GM19043 (cell line): ENCODE measurements at regions not wholly inside any gene's neighbourhood (a gene's known extent, or its start where the extent isn't known, plus 50 kb on each side); places are given as distances from the start of the nearest gene placed in this dataset.

ENCODE experiments used
- ATAC-seq: cut with Tn5 transposase; IDR thresholded peaks from one replicate; pipeline ENCODE4 v1.9.1; 2021; ENCODE audit warnings: low read depth; ENCODE audit not compliant: unreplicated experiment

GRCh38 chr17:70855401-70856054 lies 686.2 kb downstream of the KCNJ2 start:
- ATAC-seq, result no peak

GRCh38 chr17:70857351-70857750 lies 688.0 kb downstream of the KCNJ2 start:
- ATAC-seq, result no peak

GRCh38 chr17:70859829-70860228 lies 690.5 kb downstream of the KCNJ2 start:
- ATAC-seq, result no peak

DNA sequence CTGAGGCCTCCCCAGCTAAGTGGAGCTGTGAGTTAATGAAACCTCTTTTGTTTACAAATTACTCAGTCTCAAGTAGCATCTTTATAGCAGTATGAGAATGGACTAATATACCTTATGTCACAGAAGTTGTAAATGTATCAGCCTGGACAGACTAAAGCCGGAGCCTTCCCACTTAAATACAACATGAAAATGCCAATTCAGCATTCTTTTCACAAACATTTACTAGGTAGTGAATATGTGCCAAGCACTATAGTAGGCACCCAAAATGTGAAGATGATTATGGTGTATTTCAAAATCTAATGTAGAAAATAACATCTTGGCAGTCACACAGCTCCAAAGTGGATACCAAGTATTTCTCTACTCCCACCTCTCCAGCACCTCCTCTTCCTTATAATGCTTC lies 693.0 kb downstream of the KCNJ2 start:
- no peak for ATAC-seq

DNA sequence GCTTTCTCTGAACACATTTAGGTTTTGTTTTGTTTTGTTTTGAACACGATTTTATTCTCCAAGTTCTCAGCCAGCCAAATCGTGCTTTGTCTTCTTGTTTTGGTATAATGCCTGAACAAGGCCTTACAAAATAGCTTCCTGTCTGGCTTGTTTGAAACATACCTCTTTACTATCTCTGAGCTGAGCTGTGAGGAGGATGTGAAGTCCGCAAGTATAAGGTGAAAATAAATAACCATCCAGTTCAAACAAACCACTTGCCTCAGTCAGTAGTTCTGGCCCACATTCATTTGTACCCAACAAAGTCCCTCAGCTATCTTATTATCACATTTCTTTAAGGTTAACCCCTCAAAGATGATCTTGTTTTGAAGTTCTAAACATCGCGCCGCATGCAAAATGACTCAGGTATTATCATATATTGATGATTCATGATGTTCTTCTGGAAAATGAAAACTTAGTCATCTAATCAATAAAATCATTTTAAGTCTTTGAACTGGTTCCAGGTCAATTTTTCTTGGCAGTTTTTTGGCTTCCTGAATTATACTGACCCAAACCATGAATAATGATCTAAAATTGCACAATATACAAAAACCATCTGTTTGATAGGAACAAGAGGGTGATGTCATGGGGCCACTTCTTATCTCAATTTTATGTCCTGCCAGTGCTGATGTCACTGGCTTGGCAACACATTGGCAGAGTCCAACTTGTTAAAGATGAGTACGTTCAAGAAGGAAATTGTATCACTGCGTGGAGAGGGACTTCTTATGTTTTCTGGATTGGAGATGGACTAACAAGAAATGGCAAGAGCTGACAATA lies 694.3 kb downstream of the KCNJ2 start:
- no peak for ATAC-seq

DNA sequence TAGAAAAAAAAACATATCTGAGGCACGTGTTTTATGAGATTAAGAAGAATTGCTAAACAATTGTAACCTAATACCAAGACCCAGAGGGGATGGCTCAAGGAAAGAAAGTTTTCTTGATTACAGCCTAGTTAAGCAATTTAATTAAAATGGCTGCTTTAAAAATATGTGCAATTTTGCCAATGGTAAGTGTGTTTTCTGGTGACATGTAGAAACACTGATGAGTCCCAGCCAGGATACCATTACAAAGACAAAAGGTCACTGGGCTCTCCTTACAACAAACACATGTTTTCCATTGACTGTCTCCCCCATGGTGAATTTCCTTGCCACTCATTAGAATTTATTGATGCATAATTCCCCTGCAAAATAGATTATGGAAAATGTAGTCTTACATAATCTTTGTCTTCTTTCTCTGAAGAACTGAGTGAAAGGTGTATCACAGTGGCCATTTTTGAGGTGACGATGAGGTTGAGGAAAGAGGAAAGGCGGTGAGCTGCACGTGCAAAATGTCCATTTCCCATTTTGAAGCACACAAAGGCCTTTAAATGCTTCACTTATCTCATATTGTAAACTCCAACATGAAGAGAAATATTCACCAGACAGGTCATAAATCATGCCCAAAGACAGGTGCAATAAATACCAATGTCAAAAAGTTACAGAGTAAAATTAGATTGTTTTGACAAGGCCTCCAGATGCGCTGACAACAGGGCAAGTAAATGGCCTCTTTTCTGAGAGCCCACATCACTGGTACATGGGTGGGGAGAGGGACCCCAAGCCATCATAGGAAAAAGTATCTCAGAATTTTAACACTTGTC lies 696.9 kb downstream of the KCNJ2 start:
- ATAC-seq, result no peak

GRCh38 chr17:70868149-70868548 lies 698.8 kb downstream of the KCNJ2 start:
- ATAC-seq, result no peak

DNA sequence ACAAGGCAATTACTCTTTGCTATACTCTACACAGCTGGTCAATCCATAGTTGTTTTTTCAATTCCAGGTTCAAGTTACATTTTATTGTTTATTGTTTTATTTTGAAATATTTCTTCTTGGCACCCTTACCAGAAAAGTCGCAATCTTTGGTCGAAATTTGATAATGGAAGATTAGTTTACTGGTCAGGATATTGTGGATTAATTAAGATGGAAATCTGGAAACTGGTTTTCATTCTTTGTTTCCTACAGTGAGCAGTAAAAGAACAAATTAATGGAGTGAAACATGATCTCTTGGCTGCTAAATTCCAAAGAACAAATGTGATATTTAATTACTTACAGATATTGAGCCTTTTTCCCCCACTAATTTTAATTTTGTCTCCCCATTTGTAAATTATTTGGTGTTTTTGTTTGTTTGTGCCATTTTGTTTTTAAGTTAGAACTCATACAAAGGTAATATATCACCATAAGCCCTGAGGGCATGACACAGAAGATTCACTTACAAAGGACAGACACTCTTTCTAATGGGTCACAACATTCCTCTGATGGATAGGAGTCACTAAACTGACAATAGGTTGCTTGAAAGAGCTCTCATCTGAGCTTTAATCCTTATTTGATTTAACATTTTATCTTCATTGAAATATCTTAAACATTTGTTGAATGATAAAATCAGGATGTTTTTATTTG lies 700.2 kb downstream of the KCNJ2 start:
- no peak for ATAC-seq

DNA sequence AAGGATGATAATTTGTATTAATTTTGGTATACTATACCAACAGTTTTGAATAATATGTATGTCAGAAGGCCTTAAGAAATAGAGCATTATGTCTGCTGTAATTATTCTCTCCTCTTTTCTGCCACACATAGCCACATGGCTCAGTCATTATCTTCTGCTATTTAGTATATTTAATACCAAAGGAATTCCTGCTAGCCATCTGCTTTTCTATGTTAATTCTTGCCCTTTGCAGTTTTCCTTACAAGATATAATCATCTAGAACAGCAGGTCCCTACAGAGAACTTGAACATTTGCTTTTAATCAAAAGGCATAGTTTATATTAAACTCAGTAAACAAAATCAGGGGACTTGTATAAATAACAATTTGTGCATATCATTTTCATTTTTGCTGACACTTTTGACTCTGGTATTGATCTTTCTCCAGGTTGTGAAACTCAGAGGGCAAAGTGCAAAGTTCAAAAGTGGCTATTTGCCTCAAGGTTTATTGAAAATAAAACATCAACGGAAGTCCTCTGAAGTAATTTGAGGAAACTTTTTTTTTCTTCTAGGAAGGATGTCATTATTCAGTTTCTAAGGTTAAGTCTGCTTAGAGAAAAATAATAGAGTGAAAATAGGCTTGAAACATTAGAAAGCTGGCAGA lies 702.0 kb downstream of the KCNJ2 start:
- ATAC-seq, result no peak

GRCh38 chr17:70872103-70872502 lies 702.8 kb downstream of the KCNJ2 start:
- ATAC-seq, result no peak

DNA sequence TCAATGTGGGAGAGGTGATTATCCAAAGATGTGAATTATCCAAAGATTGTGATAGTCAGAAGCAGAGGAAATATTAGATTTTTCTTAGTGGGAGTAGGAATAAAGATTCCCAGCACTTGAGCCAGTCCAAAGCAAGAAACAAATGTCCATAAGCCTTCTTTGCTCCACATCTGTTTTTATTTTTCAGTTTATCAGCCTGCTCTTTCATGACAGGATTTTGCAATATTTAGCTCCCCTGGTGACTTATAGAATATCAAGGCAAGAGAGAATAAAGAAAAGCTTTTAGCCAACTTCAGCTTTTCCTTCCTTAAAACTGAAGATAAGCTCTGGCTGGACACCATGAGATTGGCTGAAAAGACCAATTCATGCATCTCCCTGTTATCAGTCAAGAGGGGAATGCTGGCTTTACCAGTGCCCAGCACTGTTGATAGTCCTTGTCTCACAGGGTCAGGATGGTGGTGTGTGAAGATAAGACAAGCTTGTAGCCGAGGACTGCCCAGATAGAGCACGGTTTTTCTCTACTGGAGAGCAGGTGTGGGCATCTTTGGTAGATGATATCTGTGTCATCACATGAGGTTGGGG lies 706.5 kb downstream of the KCNJ2 start:
- no peak for ATAC-seq

- no peak for ATAC-seq
Observed at GRCh38 chr17:70878879-70879278, 709.5 kb downstream of the KCNJ2 start.

DNA sequence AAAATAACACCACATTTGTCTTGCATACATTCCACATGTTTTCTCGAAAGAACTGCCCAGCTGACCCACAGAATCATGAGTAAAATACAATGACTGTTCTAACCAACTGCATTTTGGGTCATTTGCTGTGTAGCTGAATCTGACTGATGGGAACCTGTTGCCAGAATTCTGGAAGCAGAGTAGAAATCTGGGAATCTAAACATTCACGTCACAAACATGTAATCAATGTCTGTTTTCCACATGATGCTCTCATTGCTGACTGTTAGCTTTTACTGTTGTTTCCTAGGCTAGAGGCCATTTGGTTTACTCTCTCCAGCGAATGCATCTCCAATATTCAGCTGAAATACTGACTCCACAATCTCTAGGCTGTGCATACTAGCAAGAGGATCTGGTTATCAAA lies 710.1 kb downstream of the KCNJ2 start:
- ATAC-seq, result no peak

DNA sequence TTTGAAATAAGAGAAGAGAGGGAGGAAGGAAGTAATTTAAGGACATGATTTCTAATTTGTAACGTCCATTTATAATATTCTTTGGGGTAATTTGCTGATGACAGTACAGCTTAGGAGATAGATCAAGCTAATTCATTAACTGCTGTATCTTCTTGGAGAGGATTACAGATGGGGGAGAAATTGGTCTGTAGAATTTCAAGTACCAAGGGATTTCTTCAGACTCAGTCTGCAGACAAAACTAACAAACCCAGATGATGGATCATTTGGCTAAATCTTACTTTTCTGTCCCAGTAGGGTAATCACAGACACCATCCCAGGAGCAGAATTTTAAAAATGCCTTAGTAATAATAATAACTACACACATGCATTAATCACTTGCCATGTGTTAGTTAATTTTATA lies 711.8 kb downstream of the KCNJ2 start:
- no peak for ATAC-seq

- ATAC-seq, result no peak
Observed at GRCh38 chr17:70882504-70882903, 713.2 kb downstream of the KCNJ2 start.

GRCh38 chr17:70886648-70887047 lies 717.3 kb downstream of the KCNJ2 start:
- no peak for ATAC-seq

DNA sequence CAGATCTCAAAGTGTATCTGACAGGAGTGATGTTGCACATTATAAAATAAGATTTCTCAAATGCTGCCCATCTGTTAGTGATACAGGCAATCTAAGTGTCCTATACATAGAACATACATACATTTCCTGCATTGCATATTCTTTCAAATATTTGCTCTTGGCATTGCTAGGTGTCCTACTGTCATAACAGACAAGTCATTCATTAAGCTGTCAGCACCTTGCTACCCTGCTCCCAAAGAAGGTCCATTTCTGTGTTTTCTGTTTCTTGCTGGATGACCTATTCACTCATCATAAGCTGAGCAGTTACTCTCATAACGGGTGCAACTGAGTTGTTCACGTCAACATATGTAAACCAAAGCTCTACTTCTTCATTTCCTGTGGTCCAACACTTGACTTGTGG lies 719.0 kb downstream of the KCNJ2 start:
- no peak for ATAC-seq

DNA sequence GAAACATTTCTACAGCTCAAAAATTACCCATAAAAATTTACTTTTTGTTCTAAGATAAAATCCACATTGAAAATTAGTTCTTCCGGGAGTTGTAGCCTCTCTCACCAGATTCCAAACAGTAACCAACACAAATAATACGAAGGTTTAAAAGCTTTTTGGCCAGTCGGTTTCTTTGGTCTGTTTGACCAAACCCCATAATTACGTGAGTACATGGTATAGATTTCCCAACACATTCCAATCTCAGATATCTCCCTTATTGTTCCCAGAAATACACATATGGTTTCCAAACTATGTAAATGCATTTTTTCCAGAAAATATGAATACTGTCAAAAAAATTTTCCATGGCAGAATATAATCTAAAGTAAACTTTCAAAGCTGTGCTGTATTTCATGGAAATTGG lies 722.0 kb downstream of the KCNJ2 start:
- no peak for ATAC-seq

- ATAC-seq, result no peak
Observed at GRCh38 chr17:70892527-70892926, 723.2 kb downstream of the KCNJ2 start.

DNA sequence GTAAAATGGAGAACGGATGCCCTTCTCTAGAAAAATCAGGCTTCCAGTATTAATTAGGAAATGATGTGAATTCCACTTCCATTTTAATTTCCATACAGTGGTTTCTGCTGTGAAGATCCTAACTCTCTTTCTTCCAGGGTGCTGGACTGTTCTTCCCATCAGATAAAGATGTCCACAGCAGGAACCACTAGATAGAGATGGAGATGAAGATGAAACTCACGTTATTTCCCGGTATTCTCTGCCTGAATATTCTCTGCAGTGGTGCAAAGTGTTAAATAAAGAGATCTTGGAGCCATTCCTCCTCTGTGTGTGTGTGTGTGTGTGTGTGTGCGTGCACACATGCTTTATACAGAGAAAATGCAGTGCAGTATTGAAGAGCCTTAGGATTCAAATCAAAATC lies 727.5 kb downstream of the KCNJ2 start:
- no peak for ATAC-seq
